Neural crest cell (in vitro differentiated cells): ENCODE measurements at regions not wholly inside any gene's neighbourhood (a gene's known extent, or its start where the extent isn't known, plus 50 kb on each side); places are given as distances from the start of the nearest gene placed in this dataset.

ENCODE experiments used
- DNase-seq: peaks from one replicate; pipeline ENCODE4 v3.0.0; 2021; ENCODE audit warnings: low read depth, mixed read lengths, low spot score
- H3K27ac Mint-ChIP-seq: one replicate; pipeline ENCODE4 v1.8.0; 2021; ENCODE audit warnings: mild to moderate bottlenecking, mixed read lengths; ENCODE audit not compliant: unreplicated experiment
- H3K27me3 Mint-ChIP-seq: 2 replicates; pipeline ENCODE4 v1.8.0; 2021; ENCODE audit warnings: low read depth, mild to moderate bottlenecking, mixed read lengths
- H3K36me3 Mint-ChIP-seq: 2 replicates; pipeline ENCODE4 v1.8.0; 2021; ENCODE audit warnings: low read depth, mild to moderate bottlenecking, mixed read lengths
- H3K4me1 Mint-ChIP-seq: 2 replicates; pipeline ENCODE4 v1.8.0; 2021; ENCODE audit warnings: mixed read lengths
- H3K4me3 Mint-ChIP-seq: one replicate; pipeline ENCODE4 v1.8.0; 2021; ENCODE audit warnings: mild to moderate bottlenecking, mixed read lengths
- H3K9me3 Mint-ChIP-seq: 2 replicates; pipeline ENCODE4 v1.8.0; 2021; ENCODE audit warnings: mixed read lengths
- CTCF ChIP-seq: fragments of 200-600 bp; sonication (generic); conservative IDR thresholded peaks from 2 replicates; pipeline ENCODE4 v1.5.0; 2021; ENCODE audit warnings: antibody characterized with exemption, mild to moderate bottlenecking

- Mint-ChIP-seq H3K4me1 (no peaks in the 10 kb centered on the region), H3K27me3 (no peaks in the 10 kb centered on the region), H3K4me3 (no peak overlapping the region), H3K9me3 (peaks cover 3% of the 10 kb centered on the region), H3K36me3 (no peaks in the 10 kb centered on the region), H3K27ac (no peak overlapping the region)
- no peak for DNase-seq
- TF ChIP-seq CTCF, result no peak
These were observed 313.6 kb downstream of the TBC1D32 start for GRCh38 chr6:121020656-121021055.

DNA sequence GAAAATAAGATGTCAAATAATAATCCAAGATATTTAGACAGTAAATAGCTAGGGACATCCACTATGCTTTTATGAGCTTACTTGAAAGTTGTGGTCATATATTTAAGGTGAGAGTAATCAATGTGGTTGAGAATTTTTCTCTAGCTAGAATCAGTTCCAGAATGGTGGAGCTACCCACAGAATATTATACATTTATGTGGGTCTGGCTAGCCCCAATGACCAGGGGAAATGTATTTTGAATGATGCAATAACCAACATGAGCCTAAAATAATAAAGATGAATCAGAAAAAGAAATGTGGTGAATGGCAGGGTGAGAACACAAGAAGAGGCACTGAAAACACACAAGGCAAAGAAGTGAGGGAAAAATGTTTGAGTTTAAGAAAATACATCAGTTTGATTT lies 325.7 kb downstream of the TBC1D32 start:
- TF ChIP-seq CTCF, result no peak
- Mint-ChIP-seq H3K4me1 (no peaks in the 10 kb centered on the region), H3K4me3 (no peak overlapping the region), H3K27ac (no peak overlapping the region), H3K9me3 (no peaks in the 10 kb centered on the region), H3K36me3 (no peaks in the 10 kb centered on the region), H3K27me3 (no peaks in the 10 kb centered on the region)
- no peak for DNase-seq

DNA sequence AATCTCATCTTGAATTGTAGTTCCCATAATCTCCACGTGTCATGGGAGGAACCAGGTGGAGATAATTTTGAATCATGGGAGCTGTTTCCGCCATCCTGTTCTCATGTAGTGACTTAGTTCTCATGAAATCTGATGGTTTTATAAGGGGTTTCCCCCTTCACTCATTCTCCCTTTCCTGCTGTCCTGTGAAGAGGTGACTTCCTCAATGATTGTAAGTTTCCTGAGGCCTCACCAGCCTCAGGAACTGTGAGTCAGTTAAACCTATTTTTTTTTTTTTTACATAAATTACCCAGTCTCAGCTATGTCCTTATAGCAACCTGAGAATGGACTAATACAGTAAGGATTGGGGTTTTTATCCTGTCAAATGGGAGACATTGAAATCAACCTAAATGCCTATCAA lies 328.3 kb downstream of the TBC1D32 start:
- Mint-ChIP-seq H3K27me3 (no peaks in the 10 kb centered on the region), H3K9me3 (peaks cover 3% of the 10 kb centered on the region), H3K27ac (no peak overlapping the region), H3K36me3 (no peaks in the 10 kb centered on the region), H3K4me1 (peaks cover 2% of the 10 kb centered on the region), H3K4me3 (no peak overlapping the region)
- TF ChIP-seq CTCF, result no peak
- no peak for DNase-seq

DNA sequence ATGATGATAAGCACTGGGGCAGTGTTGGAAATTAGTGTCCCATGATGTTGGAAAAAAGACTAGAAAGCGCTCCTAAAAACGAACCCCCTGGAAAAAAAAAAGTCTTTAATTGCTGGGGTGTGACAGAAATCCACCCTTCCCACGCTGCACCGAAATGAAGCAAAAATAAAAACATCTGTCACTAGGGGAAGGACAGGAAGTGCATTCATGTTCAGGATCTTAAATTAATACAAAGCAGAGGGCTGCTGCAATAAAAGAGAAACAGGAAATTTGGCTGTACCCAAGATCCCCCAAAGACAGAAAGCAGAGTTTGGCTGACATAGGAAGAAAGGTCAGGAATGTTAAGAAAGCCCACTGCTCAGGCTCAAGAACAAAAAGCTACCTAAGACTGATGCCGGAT lies 333.9 kb downstream of the TBC1D32 start:
- Mint-ChIP-seq H3K4me3 (no peak overlapping the region), H3K4me1 (peaks cover 14% of the 10 kb centered on the region), H3K36me3 (no peaks in the 10 kb centered on the region), H3K9me3 (peaks cover 3% of the 10 kb centered on the region), H3K27ac (peak overlapping the region; percentile 9), H3K27me3 (no peaks in the 10 kb centered on the region)
- no peak for DNase-seq
- no peak for TF ChIP-seq CTCF

DNA sequence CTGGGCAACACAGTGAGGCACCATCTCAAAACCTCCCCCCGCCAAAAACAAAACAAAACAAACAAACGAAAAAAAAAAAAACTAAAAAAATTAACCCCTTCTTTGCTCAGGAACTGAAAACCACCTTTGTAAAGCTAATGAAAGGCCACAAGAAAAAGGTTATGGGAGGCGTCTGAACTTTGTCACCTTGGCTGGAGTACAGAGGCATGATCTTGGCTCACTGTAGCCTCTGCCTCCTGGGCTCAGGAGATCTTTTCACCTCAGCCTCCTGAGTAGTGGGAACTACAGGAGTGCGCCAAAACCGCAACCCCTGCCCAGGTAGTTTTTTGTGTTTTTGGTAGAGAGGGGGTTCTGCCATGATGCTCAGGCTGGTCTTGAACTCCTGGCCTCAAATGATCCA lies 337.9 kb downstream of the TBC1D32 start:
- no peak overlapping the region for H3K27ac Mint-ChIP-seq
- DNase-seq, result no peak
- no peak overlapping the region for H3K4me3 Mint-ChIP-seq
- no peak for TF ChIP-seq CTCF
- H3K4me1 Mint-ChIP-seq, result peaks cover 14% of the 10 kb centered on the region
- H3K27me3 Mint-ChIP-seq, result no peaks in the 10 kb centered on the region
- H3K9me3 Mint-ChIP-seq, result no peaks in the 10 kb centered on the region
- no peaks in the 10 kb centered on the region for H3K36me3 Mint-ChIP-seq

- Mint-ChIP-seq H3K9me3 (no peaks in the 10 kb centered on the region), H3K27ac (no peak overlapping the region)
These were observed 339.7 kb downstream of the TBC1D32 start for GRCh38 chr6:120994573-120994967.

More at GRCh38 chr6:120994573-120994967, 339.7 kb downstream of the TBC1D32 start:
- H3K4me3 Mint-ChIP-seq, result no peak overlapping the region
- no peaks in the 10 kb centered on the region for H3K36me3 Mint-ChIP-seq
- no peaks in the 10 kb centered on the region for H3K4me1 Mint-ChIP-seq
- TF ChIP-seq CTCF, result no peak
- no peaks in the 10 kb centered on the region for H3K27me3 Mint-ChIP-seq
- DNase-seq, result no peak
